ENCODE measurements at regions not wholly inside any gene's neighbourhood (a gene's known extent, or its start where the extent isn't known, plus 50 kb on each side); places are given as distances from the start of the nearest gene placed in this dataset.

DNA sequence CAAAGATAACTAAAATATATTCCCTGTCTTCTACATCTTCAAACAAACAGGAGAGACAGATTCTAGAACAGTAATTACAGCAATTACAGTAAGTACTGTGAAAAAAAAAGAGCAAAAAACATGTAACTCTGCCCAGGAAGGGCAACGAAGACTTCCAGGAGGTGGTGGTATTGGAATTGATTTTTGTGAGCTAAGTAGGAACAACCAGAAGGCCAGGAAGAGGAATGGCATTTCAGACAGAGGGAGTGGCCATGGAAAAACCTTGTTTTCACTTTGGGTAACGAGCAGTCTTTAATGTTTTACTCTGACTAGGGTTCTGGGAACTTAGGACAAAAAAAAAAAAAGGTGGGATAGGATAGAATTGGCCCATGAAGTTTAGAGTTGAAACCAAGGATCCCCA is 196.3 kb upstream of the PLEKHG7 start:
- CTCF ChIA-PET, result interaction anchor here (1.0 kb wide), 1 partner anchor 68 kb away, joined by 3 read pairs; no protein-coding TSS in a partner anchor
- TF ChIP-seq, protein P1, sequence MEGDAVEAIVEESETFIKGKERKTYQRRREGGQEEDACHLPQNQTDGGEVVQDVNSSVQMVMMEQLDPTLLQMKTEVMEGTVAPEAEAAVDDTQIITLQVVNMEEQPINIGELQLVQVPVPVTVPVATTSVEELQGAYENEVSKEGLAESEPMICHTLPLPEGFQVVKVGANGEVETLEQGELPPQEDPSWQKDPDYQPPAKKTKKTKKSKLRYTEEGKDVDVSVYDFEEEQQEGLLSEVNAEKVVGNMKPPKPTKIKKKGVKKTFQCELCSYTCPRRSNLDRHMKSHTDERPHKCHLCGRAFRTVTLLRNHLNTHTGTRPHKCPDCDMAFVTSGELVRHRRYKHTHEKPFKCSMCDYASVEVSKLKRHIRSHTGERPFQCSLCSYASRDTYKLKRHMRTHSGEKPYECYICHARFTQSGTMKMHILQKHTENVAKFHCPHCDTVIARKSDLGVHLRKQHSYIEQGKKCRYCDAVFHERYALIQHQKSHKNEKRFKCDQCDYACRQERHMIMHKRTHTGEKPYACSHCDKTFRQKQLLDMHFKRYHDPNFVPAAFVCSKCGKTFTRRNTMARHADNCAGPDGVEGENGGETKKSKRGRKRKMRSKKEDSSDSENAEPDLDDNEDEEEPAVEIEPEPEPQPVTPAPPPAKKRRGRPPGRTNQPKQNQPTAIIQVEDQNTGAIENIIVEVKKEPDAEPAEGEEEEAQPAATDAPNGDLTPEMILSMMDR (IDR thresholded peaks at IDR 0.05 in 2 of 3, conservative IDR thresholded peaks at IDR 0.05 in 1 of 3; ENCODE audit: borderline replicate concordance in 1 of 3, insufficient read depth in 1 of 3, low read depth in 2 of 3, low read length in 2 of 3), result 0 out of 6 replicates have a peak, but pooled peaks of 1 of the 3 experiments have one; percentile 6
- TF ChIP-seq, protein P2, sequence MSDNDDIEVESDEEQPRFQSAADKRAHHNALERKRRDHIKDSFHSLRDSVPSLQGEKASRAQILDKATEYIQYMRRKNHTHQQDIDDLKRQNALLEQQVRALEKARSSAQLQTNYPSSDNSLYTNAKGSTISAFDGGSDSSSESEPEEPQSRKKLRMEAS (IDR thresholded peaks at IDR 0.05), result no peak
- peak; percentile 38 for TF ChIP-seq RAD21 (IDR thresholded peaks at IDR 0.05; ENCODE audit: low read depth)
- TF ChIP-seq ELF1 (IDR thresholded peaks at IDR 0.05; ENCODE audit: borderline replicate concordance, low read depth), result no peak
- no peak overlapping the region for H3K9ac ChIP-seq (ENCODE audit: low read length)
- no peaks in the 10 kb centered on the region for H3K27me3 ChIP-seq (ENCODE audit: insufficient read depth, low read length)
- no peaks in the 10 kb centered on the region for H4K20me1 ChIP-seq (ENCODE audit: insufficient read depth)
- no peak for DNase-seq (ENCODE audit: low read depth, low spot score)
- BruUV-seq (replicated peaks), result no TSS peak
- H2AFZ ChIP-seq (ENCODE audit: low read depth, low read length, poor library complexity, severe bottlenecking), result no peak overlapping the region
- ATAC-seq, result no peak
- no peaks in the 10 kb centered on the region for H3K9me2 ChIP-seq (ENCODE audit: insufficient read depth)
- POLR2A ChIA-PET, result no interaction called here
- no peaks in the 10 kb centered on the region for H3K36me3 ChIP-seq (ENCODE audit: control insufficient read depth in 1 of 2, insufficient read depth in 2 of 2, low read length in 2 of 2)
- RAD21 ChIA-PET (ENCODE audit: low non-redundant PET in 1 of 2, low total read pairs in 2 of 2, uncharacterized antibody in 2 of 2, unreplicated experiment in 2 of 2), result no interaction called here
- no peaks in the 10 kb centered on the region for H3K4me1 ChIP-seq (ENCODE audit: control insufficient read depth in 1 of 2, insufficient read depth in 2 of 2, low read length in 2 of 2)
- intact Hi-C loops (cut with micrococcal nuclease), result no loop called here
- no peak overlapping the region for H3K4me2 ChIP-seq (ENCODE audit: low read length)
- H3K27ac ChIP-seq (ENCODE audit: low read depth, low read length), result no peak overlapping the region
- no peaks in the 10 kb centered on the region for H3K9me3 ChIP-seq (ENCODE audit: control insufficient read depth in 1 of 2, insufficient read depth in 1 of 2, low read depth in 1 of 2, low read length in 2 of 2)
- H3K4me3 ChIP-seq (replicated peaks in 1 of 2; ENCODE audit: low read depth in 1 of 2, low read length in 2 of 2), result no peak overlapping the region
- no peaks in the 10 kb centered on the region for H3K79me2 ChIP-seq (ENCODE audit: insufficient read depth, low read length)

DNA sequence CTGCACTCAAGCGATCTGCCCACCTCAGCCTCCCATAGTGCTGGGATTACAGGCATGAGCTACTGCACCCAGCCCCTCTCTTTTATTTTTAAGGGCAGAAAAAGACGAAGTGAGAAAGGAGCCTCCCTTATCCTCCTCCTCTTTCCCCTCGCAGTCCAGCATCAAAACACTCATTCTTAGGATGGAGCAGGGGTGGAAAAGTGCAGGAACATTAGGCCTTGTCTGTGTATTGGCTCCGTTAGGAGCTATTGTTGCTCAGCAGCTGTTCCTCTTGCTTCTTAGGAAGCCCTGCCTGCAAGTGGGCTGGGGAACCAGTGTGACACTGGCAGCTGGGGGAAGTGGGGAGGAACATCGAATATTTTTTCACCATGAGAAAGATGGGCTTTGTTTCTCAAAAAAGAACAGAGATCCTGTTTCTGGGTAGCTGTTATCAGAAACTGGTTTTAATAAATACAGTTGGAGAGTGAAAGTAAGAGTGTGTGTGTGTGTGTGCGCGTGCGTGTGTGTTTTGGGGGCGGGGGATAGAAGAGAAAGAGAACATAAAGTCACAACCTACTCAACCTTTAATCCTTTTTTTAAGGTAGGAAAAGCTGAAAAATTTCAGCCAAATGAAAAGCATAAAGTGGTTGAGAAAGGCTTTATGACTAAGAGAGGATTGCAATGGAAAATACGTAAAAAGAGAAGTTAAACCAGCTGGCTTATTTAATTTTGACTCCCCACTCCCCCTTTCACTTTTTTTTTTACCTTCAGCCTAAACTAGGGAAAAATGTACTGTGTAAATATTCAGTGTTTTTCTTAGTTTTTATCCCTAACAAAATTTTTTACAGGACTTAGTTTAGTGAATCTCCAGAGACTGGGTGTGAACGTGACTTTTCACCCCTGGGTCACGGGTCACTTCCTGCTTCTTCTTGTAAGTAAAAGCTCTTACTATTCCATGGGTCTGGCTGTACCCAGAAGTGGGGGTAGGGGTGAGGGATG is 197.2 kb upstream of the PLEKHG7 start:
- DNase-seq (ENCODE audit: low read depth, low spot score), result no peak
- CTCF ChIA-PET, result interaction anchor here (0.7 to 1.0 kb wide), 2 partner anchors 51 to 69 kb away, joined by 3 read pairs; no protein-coding TSS in a partner anchor

More for the DNA sequence above, 197.2 kb upstream of the PLEKHG7 start:
- TF ChIP-seq TCF7L2 (IDR thresholded peaks at IDR 0.05; ENCODE audit: borderline replicate concordance, extremely low read depth, insufficient read depth, insufficient read length) (no peak), ZFX (IDR thresholded peaks at IDR 0.05) (no peak), ZNF274 (IDR thresholded peaks at IDR 0.05; ENCODE audit: low read depth, low read length) (no peak), POLR2AphosphoS5 (IDR thresholded peaks at IDR 0.05; ENCODE audit: low read depth, low read length) (no peak), FOSL1 (IDR thresholded peaks at IDR 0.05; ENCODE audit: low read depth) (no peak)
- no peak overlapping the region for H3K9ac ChIP-seq (ENCODE audit: low read length)
- H3K36me3 ChIP-seq (ENCODE audit: control insufficient read depth in 1 of 2, insufficient read depth in 2 of 2, low read length in 2 of 2), result no peaks in the 10 kb centered on the region
- intact Hi-C loops (cut with micrococcal nuclease), result no loop called here
- H3K9me3 ChIP-seq (ENCODE audit: control insufficient read depth in 1 of 2, insufficient read depth in 1 of 2, low read depth in 1 of 2, low read length in 2 of 2), result no peaks in the 10 kb centered on the region
- no peaks in the 10 kb centered on the region for H4K20me1 ChIP-seq (ENCODE audit: insufficient read depth)
- ChIA-PET RAD21 (ENCODE audit: low non-redundant PET in 1 of 2, low total read pairs in 2 of 2, uncharacterized antibody in 2 of 2, unreplicated experiment in 2 of 2) (no interaction called here), POLR2A (no interaction called here)
- no peaks in the 10 kb centered on the region for H3K9me2 ChIP-seq (ENCODE audit: insufficient read depth)
- H3K79me2 ChIP-seq (ENCODE audit: insufficient read depth, low read length), result no peaks in the 10 kb centered on the region
- no peak for ATAC-seq
- no peak overlapping the region for H3K4me3 ChIP-seq (replicated peaks in 1 of 2; ENCODE audit: low read depth in 1 of 2, low read length in 2 of 2)
- no peak overlapping the region for H3K27ac ChIP-seq (ENCODE audit: low read depth, low read length)
- H3K4me1 ChIP-seq (ENCODE audit: control insufficient read depth in 1 of 2, insufficient read depth in 2 of 2, low read length in 2 of 2), result no peaks in the 10 kb centered on the region
- H3K4me2 ChIP-seq (ENCODE audit: low read length), result no peak overlapping the region
- no peaks in the 10 kb centered on the region for H3K27me3 ChIP-seq (ENCODE audit: insufficient read depth, low read length)
- H2AFZ ChIP-seq (ENCODE audit: low read depth, low read length, poor library complexity, severe bottlenecking), result no peak overlapping the region
- no TSS peak for BruUV-seq (replicated peaks)

Data from HCT116 (cell line).